Duodenal mucosa (tissue), 2 donors: ENCODE measurements at regions not wholly inside any gene's neighbourhood (a gene's known extent, or its start where the extent isn't known, plus 50 kb on each side); places are given as distances from the start of the nearest gene placed in this dataset.

ENCODE experiments used
- H3K27ac ChIP-seq: one replicate; pipeline ENCODE4 v1.7.0; 2013; ENCODE audit warnings: low read depth, low read length
- H3K27me3 ChIP-seq, 2 donors: one replicate each; pipeline ENCODE4 v1.7.0; 2013; ENCODE audit warnings: low read length in 2 of 2, control low read depth in 1 of 2; ENCODE audit not compliant: insufficient read depth in 2 of 2, control insufficient read depth in 1 of 2
- H3K36me3 ChIP-seq, 2 donors: one replicate each; pipeline ENCODE4 v1.7.0; 2013; ENCODE audit warnings: low read length in 2 of 2, control low read depth in 1 of 2; ENCODE audit not compliant: insufficient read depth in 2 of 2, control insufficient read depth in 1 of 2
- H3K4me1 ChIP-seq, 2 donors: one replicate each; pipeline ENCODE4 v1.7.0; 2013; ENCODE audit warnings: low read length in 2 of 2, control low read depth in 1 of 2; ENCODE audit not compliant: insufficient read depth in 2 of 2, control insufficient read depth in 1 of 2
- H3K4me3 ChIP-seq, 2 donors: one replicate each; pipeline ENCODE4 v1.7.0; 2013; ENCODE audit warnings: low read length in 2 of 2, low read depth in 1 of 2
- H3K9ac ChIP-seq, 2 donors: one replicate each; pipeline ENCODE4 v1.7.0; 2013; ENCODE audit warnings: low read length in 2 of 2, low read depth in 1 of 2
- H3K9me3 ChIP-seq, 2 donors: one replicate each; pipeline ENCODE4 v1.7.0; 2013; ENCODE audit warnings: low read length in 2 of 2, control low read depth in 1 of 2; ENCODE audit not compliant: control insufficient read depth in 1 of 2

- Histone ChIP-seq H3K4me1 (no peaks in the 10 kb centered on the region), H3K27me3 (no peaks in the 10 kb centered on the region), H3K9ac (no peak overlapping the region), H3K27ac (no peak overlapping the region), H3K9me3 (no peaks in the 10 kb centered on the region), H3K36me3 (no peaks in the 10 kb centered on the region), H3K4me3 (no peak overlapping the region)
Measured at GRCh38 chr6:105474234-105474633, 71.4 kb upstream of the PREP start.

- H3K4me3 ChIP-seq = no peak overlapping the region
- H3K27me3 ChIP-seq = peaks cover 2 to 8% of the 10 kb centered on the region in 2 donors
- no peaks in the 10 kb centered on the region for H3K4me1 ChIP-seq
- H3K36me3 ChIP-seq = no peaks in the 10 kb centered on the region
- peaks cover 0 to 9% of the 10 kb centered on the region in 2 donors for H3K9me3 ChIP-seq
- no peak overlapping the region for H3K9ac ChIP-seq
- no peak overlapping the region for H3K27ac ChIP-seq
Measured at GRCh38 chr6:105469946-105470345, 67.1 kb upstream of the PREP start.

GRCh38 chr6:105468850-105469249 is 66.0 kb upstream of the PREP start:
- peaks cover 2 to 8% of the 10 kb centered on the region in 2 donors for H3K27me3 ChIP-seq
- peaks cover 0 to 9% of the 10 kb centered on the region in 2 donors for H3K9me3 ChIP-seq
- no peaks in the 10 kb centered on the region for H3K36me3 ChIP-seq
- no peaks in the 10 kb centered on the region for H3K4me1 ChIP-seq
- no peak overlapping the region for H3K4me3 ChIP-seq
- no peak overlapping the region for H3K9ac ChIP-seq
- H3K27ac ChIP-seq = no peak overlapping the region

- H3K27ac ChIP-seq = no peak overlapping the region
- H3K4me3 ChIP-seq = no peak overlapping the region
- no peak overlapping the region for H3K9ac ChIP-seq
- H3K27me3 ChIP-seq = no peaks in the 10 kb centered on the region
- no peaks in the 10 kb centered on the region for H3K36me3 ChIP-seq
- H3K9me3 ChIP-seq = peaks cover 0 to 6% of the 10 kb centered on the region in 2 donors
- no peaks in the 10 kb centered on the region for H3K4me1 ChIP-seq
Measured at GRCh38 chr6:105460860-105461259, 58.0 kb upstream of the PREP start.

GRCh38 chr6:105459864-105460263 is 57.0 kb upstream of the PREP start:
- Histone ChIP-seq H3K9ac (no peak overlapping the region), H3K4me1 (no peaks in the 10 kb centered on the region), H3K36me3 (no peaks in the 10 kb centered on the region), H3K27me3 (no peaks in the 10 kb centered on the region), H3K4me3 (no peak overlapping the region), H3K27ac (no peak overlapping the region), H3K9me3 (no peaks in the 10 kb centered on the region)

GRCh38 chr6:105459049-105459448 is 56.2 kb upstream of the PREP start:
- no peaks in the 10 kb centered on the region for H3K9me3 ChIP-seq
- no peaks in the 10 kb centered on the region for H3K27me3 ChIP-seq
- no peak overlapping the region for H3K4me3 ChIP-seq
- no peaks in the 10 kb centered on the region for H3K4me1 ChIP-seq
- no peak overlapping the region for H3K27ac ChIP-seq
- H3K36me3 ChIP-seq = no peaks in the 10 kb centered on the region
- peak overlapping the region in 1 of 2 donors; percentile 45 for H3K9ac ChIP-seq

GRCh38 chr6:105458551-105458950 is 55.7 kb upstream of the PREP start:
- no peaks in the 10 kb centered on the region for H3K36me3 ChIP-seq
- no peak overlapping the region for H3K4me3 ChIP-seq
- no peak overlapping the region for H3K27ac ChIP-seq

GRCh38 chr6:105458084-105458483 is 55.2 kb upstream of the PREP start:
- Histone ChIP-seq H3K4me3 (no peak overlapping the region), H3K27ac (no peak overlapping the region)

More at GRCh38 chr6:105458551-105458950, 55.7 kb upstream of the PREP start:
- H3K9ac ChIP-seq = no peak overlapping the region
- H3K9me3 ChIP-seq = no peaks in the 10 kb centered on the region
- no peaks in the 10 kb centered on the region for H3K4me1 ChIP-seq
- no peaks in the 10 kb centered on the region for H3K27me3 ChIP-seq

GRCh38 chr6:105453968-105454367 is 51.1 kb upstream of the PREP start:
- Histone ChIP-seq H3K27me3 (no peaks in the 10 kb centered on the region), H3K9me3 (no peaks in the 10 kb centered on the region), H3K36me3 (no peaks in the 10 kb centered on the region), H3K4me1 (no peaks in the 10 kb centered on the region), H3K27ac (no peak overlapping the region), H3K9ac (no peak overlapping the region), H3K4me3 (no peak overlapping the region)

More at GRCh38 chr6:105458084-105458483, 55.2 kb upstream of the PREP start:
- Histone ChIP-seq H3K36me3 (no peaks in the 10 kb centered on the region), H3K4me1 (no peaks in the 10 kb centered on the region), H3K9ac (no peak overlapping the region), H3K9me3 (no peaks in the 10 kb centered on the region), H3K27me3 (no peaks in the 10 kb centered on the region)

- Histone ChIP-seq H3K27me3 (no peaks in the 10 kb centered on the region), H3K4me1 (no peaks in the 10 kb centered on the region), H3K27ac (no peak overlapping the region), H3K9ac (no peak overlapping the region), H3K4me3 (no peak overlapping the region), H3K36me3 (no peaks in the 10 kb centered on the region), H3K9me3 (no peaks in the 10 kb centered on the region)
Measured at GRCh38 chr6:105452924-105453756, 50.3 kb upstream of the PREP start.
